ENCODE measurements at regions not wholly inside any gene's neighbourhood (a gene's known extent, or its start where the extent isn't known, plus 50 kb on each side); places are given as distances from the start of the nearest gene placed in this dataset.

GRCh38 chr3:18143258-18143780 is 281.8 kb downstream of the SATB1 start:
- FAIRE-seq (no peak), DNase-seq (ENCODE audit: low read depth, low spot score) (no peak)
- no peak overlapping the region for H3K9ac ChIP-seq (ENCODE audit: control insufficient read depth, extremely low read depth, insufficient read depth, low read length)
- H3K27me3 ChIP-seq (ENCODE audit: control insufficient read depth, extremely low read depth, insufficient read depth, low read length), result no peaks in the 10 kb centered on the region
- H3K4me1 ChIP-seq (ENCODE audit: control insufficient read depth, extremely low read depth, insufficient read depth, low read length), result peaks cover 5% of the 10 kb centered on the region
- H2AFZ ChIP-seq (ENCODE audit: control insufficient read depth, low read length), result no peak overlapping the region
- no peaks in the 10 kb centered on the region for H3K36me3 ChIP-seq (ENCODE audit: control insufficient read depth in 2 of 2, extremely low read depth in 1 of 2, insufficient read depth in 2 of 2, low read length in 2 of 2)
- no peaks in the 10 kb centered on the region for H3K79me2 ChIP-seq (ENCODE audit: control insufficient read depth, insufficient read depth, low read length)
- H4K20me1 ChIP-seq (ENCODE audit: control insufficient read depth, extremely low read depth, insufficient read depth, low read length), result no peaks in the 10 kb centered on the region
- H3K9me1 ChIP-seq (ENCODE audit: control insufficient read depth, extremely low read depth, insufficient read depth, low read length), result no peaks in the 10 kb centered on the region
- dilution Hi-C loops (cut with MboI; ENCODE audit: extremely low pct_ligation_motif_present, low sequenced_read_pairs), result no loop called here
- no peak overlapping the region for H3K4me3 ChIP-seq (ENCODE audit: control insufficient read depth in 2 of 3, extremely low read depth in 1 of 3, insufficient read depth in 2 of 3, low read depth in 1 of 3, low read length in 3 of 3)
- TF ChIP-seq EZH2 (IDR thresholded peaks at IDR 0.05; ENCODE audit: low read length), result no peak
- H3K9me3 ChIP-seq (ENCODE audit: control insufficient read depth, low read depth, low read length), result no peaks in the 10 kb centered on the region
- H3K27ac ChIP-seq (ENCODE audit: control insufficient read depth, insufficient read depth, low read length), result no peak overlapping the region
- H3K4me2 ChIP-seq (ENCODE audit: control insufficient read depth, extremely low read depth, insufficient read depth, low read depth, low read length), result no peak overlapping the region

GRCh38 chr3:18137958-18138357 is 287.2 kb downstream of the SATB1 start:
- Histone ChIP-seq H3K4me1 (ENCODE audit: control insufficient read depth, extremely low read depth, insufficient read depth, low read length) (peaks cover 25% of the 10 kb centered on the region), H3K36me3 (ENCODE audit: control insufficient read depth in 2 of 2, extremely low read depth in 1 of 2, insufficient read depth in 2 of 2, low read length in 2 of 2) (no peaks in the 10 kb centered on the region), H3K9me3 (ENCODE audit: control insufficient read depth, low read depth, low read length) (no peaks in the 10 kb centered on the region), H3K79me2 (ENCODE audit: control insufficient read depth, insufficient read depth, low read length) (no peaks in the 10 kb centered on the region), H4K20me1 (ENCODE audit: control insufficient read depth, extremely low read depth, insufficient read depth, low read length) (no peaks in the 10 kb centered on the region), H3K27me3 (ENCODE audit: control insufficient read depth, extremely low read depth, insufficient read depth, low read length) (no peaks in the 10 kb centered on the region), H3K9ac (ENCODE audit: control insufficient read depth, extremely low read depth, insufficient read depth, low read length) (no peak overlapping the region), H3K9me1 (ENCODE audit: control insufficient read depth, extremely low read depth, insufficient read depth, low read length) (no peaks in the 10 kb centered on the region), H3K27ac (ENCODE audit: control insufficient read depth, insufficient read depth, low read length) (no peak overlapping the region), H3K4me2 (ENCODE audit: control insufficient read depth, extremely low read depth, insufficient read depth, low read depth, low read length) (no peak overlapping the region), H2AFZ (ENCODE audit: control insufficient read depth, low read length) (no peak overlapping the region), H3K4me3 (ENCODE audit: control insufficient read depth in 2 of 3, extremely low read depth in 1 of 3, insufficient read depth in 2 of 3, low read depth in 1 of 3, low read length in 3 of 3) (no peak overlapping the region)
- DNase-seq (ENCODE audit: low read depth, low spot score), result no peak
- TF ChIP-seq CTCF (optimal IDR thresholded peaks at IDR 0.05 in 1 of 3, IDR thresholded peaks at IDR 0.05 in 1 of 3, conservative IDR thresholded peaks at IDR 0.05 in 1 of 3; ENCODE audit: extremely low read depth in 1 of 3, insufficient read depth in 2 of 3, low read length in 3 of 3) (no peak), EZH2 (IDR thresholded peaks at IDR 0.05; ENCODE audit: low read length) (no peak)
- dilution Hi-C loops (cut with MboI; ENCODE audit: extremely low pct_ligation_motif_present, low sequenced_read_pairs), result no loop called here
- FAIRE-seq, result no peak
